Panc1 (cell line): ENCODE measurements at regions not wholly inside any gene's neighbourhood (a gene's known extent, or its start where the extent isn't known, plus 50 kb on each side); places are given as distances from the start of the nearest gene placed in this dataset.

Experiments used
- ATAC-seq: fragments of 200-7000 bp; cut with Tn5 transposase; 2 replicates; pipeline ENCODE4 v1.9.1; 2020; ENCODE audit warnings: mild to moderate bottlenecking, moderate library complexity
- BruUV-seq: library from RNA; stranded (reverse); fragments of 400-500 nt; replicated peaks from 2 replicates; lab custom pipeline; 2021; lab: Mats Ljungman, UMichigan
- CTCF ChIA-PET: fragments of 300-600 bp; sonication (Branson Sonifier 250); formaldehyde crosslinking; loops from one replicate; lab custom pipeline; 2022; ENCODE audit warnings: antibody characterized with exemption; lab: Charles Lee
- POLR2A ChIA-PET: fragments of 300-600 bp; sonication (Branson Sonifier 250); formaldehyde crosslinking; loops from one replicate; lab custom pipeline; 2022; ENCODE audit warnings: antibody characterized with exemption; lab: Charles Lee
- DNase-seq: peaks from one replicate; pipeline ENCODE4 v3.0.0-alpha.2; 2010; ENCODE audit warnings: low read depth, low spot score
- H3K27ac ChIP-seq: 2 replicates; pipeline ENCODE4 v1.5.1; 2011; ENCODE audit warnings: mild to moderate bottlenecking, low read length, inconsistent platforms
- H3K27me3 ChIP-seq: fragments of 200-500 bp; sonication (Bioruptor generic); 2 replicates; pipeline ENCODE4 v1.6.0; 2014; ENCODE audit warnings: low read length, inconsistent platforms; ENCODE audit not compliant: control insufficient read depth, insufficient read depth
- H3K36me3 ChIP-seq: fragments of 200-500 bp; sonication (Bioruptor generic); 2 replicates; pipeline ENCODE4 v1.5.1; 2014; ENCODE audit warnings: inconsistent platforms, mild to moderate bottlenecking, low read length, moderate library complexity; ENCODE audit not compliant: control insufficient read depth, insufficient read depth
- H3K4me1 ChIP-seq: 2 replicates; pipeline ENCODE4 v1.5.1; 2011; ENCODE audit warnings: inconsistent platforms, mild to moderate bottlenecking, low read length, moderate library complexity; ENCODE audit not compliant: control insufficient read depth, insufficient read depth
- H3K4me3 ChIP-seq, 2 experiments: 2 replicates each; pipeline ENCODE4 v1.5.1; 2011 to 2012; ENCODE audit warnings: low read depth in 2 of 2, low read length in 2 of 2, mild to moderate bottlenecking in 2 of 2, inconsistent platforms in 1 of 2, moderate library complexity in 1 of 2
- H3K9me3 ChIP-seq: fragments of 200-500 bp; sonication (Bioruptor generic); 2 replicates; pipeline ENCODE4 v1.5.1; 2014; ENCODE audit warnings: low read depth, mild to moderate bottlenecking, inconsistent platforms, low read length, moderate library complexity; ENCODE audit not compliant: control insufficient read depth, insufficient read depth
- POLR2AphosphoS5 ChIP-seq: IDR thresholded peaks from 2 replicates; pipeline ENCODE4 v1.6.1; 2012; ENCODE audit warnings: mild to moderate bottlenecking, low read depth, low read length, moderate library complexity
- REST ChIP-seq, 2 experiments: IDR thresholded peaks; 2 replicates each; pipeline ENCODE4 v1.6.1; 2011 to 2012; ENCODE audit warnings: low read depth in 2 of 2, control low read depth in 1 of 2, low read length in 1 of 2, mild to moderate bottlenecking in 1 of 2, moderate library complexity in 1 of 2; ENCODE audit not compliant: insufficient read depth in 1 of 2
- SIN3A ChIP-seq: IDR thresholded peaks from 2 replicates; pipeline ENCODE4 v1.6.1; 2012; ENCODE audit warnings: low read depth, mild to moderate bottlenecking, low read length, moderate library complexity, borderline replicate concordance; ENCODE audit not compliant: insufficient read depth
- TCF7L2 ChIP-seq: IDR thresholded peaks from 2 replicates; pipeline ENCODE4 v1.6.1; 2011; ENCODE audit warnings: mild to moderate bottlenecking, low read depth, low read length, inconsistent platforms
- in situ Hi-C: cut with HindIII; loops from 2 replicates; pipeline ENCODE4 v1.10.0; 2016; ENCODE audit warnings: low sequenced_read_pairs, low pct_unique_long_range_greater_than_20kb
- intact Hi-C: fragments of 100-400 bp; cut with micrococcal nuclease; formaldehyde crosslinking; loops from one replicate; pipeline ENCODE4 v1.10.0; 2022; ENCODE audit not compliant: unreplicated experiment
- TF ChIP-seq, protein P1 (sequence below): fragments of 450-650 bp; IDR thresholded peaks from 2 replicates; pipeline ENCODE4 v1.5.1; 2017; ENCODE audit warnings: mild to moderate bottlenecking

DNA sequence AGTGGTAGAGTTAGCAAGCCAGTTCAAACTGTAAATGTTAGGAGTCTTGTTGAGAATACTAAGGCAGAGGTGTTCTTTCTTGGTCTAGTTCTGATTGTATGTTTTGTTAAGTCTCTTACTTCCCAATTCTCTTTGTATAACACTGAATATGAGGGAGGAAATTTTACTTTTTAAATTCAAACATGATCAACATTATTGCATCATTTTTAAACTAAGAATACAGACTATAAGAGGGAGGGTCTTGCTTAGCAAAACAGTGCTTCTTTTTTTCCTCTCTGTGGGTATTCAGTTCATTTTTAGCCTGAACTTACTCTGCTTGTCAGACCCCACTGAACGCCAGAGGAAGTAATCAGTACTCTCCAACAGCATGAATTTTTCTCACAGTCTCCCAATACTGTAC lies 198.0 kb downstream of the GABRG1 start:
- H3K27me3 ChIP-seq: no peaks in the 10 kb centered on the region
- intact Hi-C loops: no loop called here
- no peak overlapping the region for H3K27ac ChIP-seq
- ChIA-PET POLR2A (no interaction called here), CTCF (no interaction called here)
- DNase-seq (no peak), ATAC-seq (no peak)
- TF ChIP-seq POLR2AphosphoS5 (no peak), SIN3A (no peak), TCF7L2 (no peak)
- no peaks in the 10 kb centered on the region for H3K4me1 ChIP-seq
- no peak overlapping the region for H3K4me3 ChIP-seq
- no TSS peak for BruUV-seq
- in situ Hi-C loops: no loop called here
- no peaks in the 10 kb centered on the region for H3K36me3 ChIP-seq
- H3K9me3 ChIP-seq: no peaks in the 10 kb centered on the region

DNA sequence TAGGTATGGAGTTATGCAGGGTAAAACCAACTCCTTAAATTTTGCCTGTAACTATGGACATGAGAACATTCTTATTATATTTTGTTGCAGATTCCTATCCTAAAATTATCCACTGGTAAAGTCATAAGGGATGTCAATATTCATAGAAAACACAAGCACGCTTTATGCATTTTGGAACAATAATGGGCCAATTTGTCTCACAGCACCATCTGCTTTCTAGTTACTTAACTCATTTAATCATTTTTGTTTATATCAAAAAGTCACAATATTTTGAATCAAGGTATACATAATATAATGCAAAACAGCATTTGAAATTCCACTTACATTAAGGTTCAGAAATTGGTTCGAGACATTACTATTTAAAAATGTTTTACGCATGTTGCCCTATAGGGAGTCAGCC lies 203.0 kb downstream of the GABRG1 start:
- Histone ChIP-seq H3K27ac (no peak overlapping the region), H3K27me3 (no peaks in the 10 kb centered on the region), H3K36me3 (no peaks in the 10 kb centered on the region), H3K9me3 (no peaks in the 10 kb centered on the region), H3K4me3 (no peak overlapping the region), H3K4me1 (no peaks in the 10 kb centered on the region)
- intact Hi-C loops: no loop called here
- no peak for ATAC-seq
- in situ Hi-C loops: no loop called here
- ChIA-PET POLR2A (no interaction called here), CTCF (no interaction called here)
- no TSS peak for BruUV-seq
- DNase-seq: no peak
- TF ChIP-seq REST (IDR thresholded peaks at IDR 0.05; ENCODE audit: insufficient read depth in 1 of 2, low read depth in 2 of 2, low read length in 1 of 2): no peak
- TF ChIP-seq POLR2AphosphoS5: no peak
- TF ChIP-seq, protein P1, sequence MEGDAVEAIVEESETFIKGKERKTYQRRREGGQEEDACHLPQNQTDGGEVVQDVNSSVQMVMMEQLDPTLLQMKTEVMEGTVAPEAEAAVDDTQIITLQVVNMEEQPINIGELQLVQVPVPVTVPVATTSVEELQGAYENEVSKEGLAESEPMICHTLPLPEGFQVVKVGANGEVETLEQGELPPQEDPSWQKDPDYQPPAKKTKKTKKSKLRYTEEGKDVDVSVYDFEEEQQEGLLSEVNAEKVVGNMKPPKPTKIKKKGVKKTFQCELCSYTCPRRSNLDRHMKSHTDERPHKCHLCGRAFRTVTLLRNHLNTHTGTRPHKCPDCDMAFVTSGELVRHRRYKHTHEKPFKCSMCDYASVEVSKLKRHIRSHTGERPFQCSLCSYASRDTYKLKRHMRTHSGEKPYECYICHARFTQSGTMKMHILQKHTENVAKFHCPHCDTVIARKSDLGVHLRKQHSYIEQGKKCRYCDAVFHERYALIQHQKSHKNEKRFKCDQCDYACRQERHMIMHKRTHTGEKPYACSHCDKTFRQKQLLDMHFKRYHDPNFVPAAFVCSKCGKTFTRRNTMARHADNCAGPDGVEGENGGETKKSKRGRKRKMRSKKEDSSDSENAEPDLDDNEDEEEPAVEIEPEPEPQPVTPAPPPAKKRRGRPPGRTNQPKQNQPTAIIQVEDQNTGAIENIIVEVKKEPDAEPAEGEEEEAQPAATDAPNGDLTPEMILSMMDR: no peak
- TF ChIP-seq SIN3A: no peak
- no peak for TF ChIP-seq TCF7L2

- Histone ChIP-seq H3K9me3 (no peaks in the 10 kb centered on the region), H3K36me3 (no peaks in the 10 kb centered on the region), H3K4me3 (no peak overlapping the region), H3K4me1 (no peaks in the 10 kb centered on the region), H3K27ac (no peak overlapping the region), H3K27me3 (no peaks in the 10 kb centered on the region)
- ChIA-PET POLR2A (no interaction called here), CTCF (no interaction called here)
- TF ChIP-seq SIN3A (no peak), POLR2AphosphoS5 (no peak), TCF7L2 (no peak), REST (IDR thresholded peaks at IDR 0.05; ENCODE audit: insufficient read depth in 1 of 2, low read depth in 2 of 2, low read length in 1 of 2) (no peak)
- TF ChIP-seq, protein P1: no peak
- in situ Hi-C loops: no loop called here
- DNase-seq: no peak
- no peak for ATAC-seq
- no TSS peak for BruUV-seq
- intact Hi-C loops: no loop called here
These were observed 213.3 kb downstream of the GABRG1 start for GRCh38 chr4:45910511-45910910.
